HCEC 1CT (cell line): ENCODE measurements at regions not wholly inside any gene's neighbourhood (a gene's known extent, or its start where the extent isn't known, plus 50 kb on each side); places are given as distances from the start of the nearest gene placed in this dataset.

Experiments
- DNase-seq: peaks from one replicate; pipeline ENCODE4 v3.0.0-alpha.2; 2017

DNA sequence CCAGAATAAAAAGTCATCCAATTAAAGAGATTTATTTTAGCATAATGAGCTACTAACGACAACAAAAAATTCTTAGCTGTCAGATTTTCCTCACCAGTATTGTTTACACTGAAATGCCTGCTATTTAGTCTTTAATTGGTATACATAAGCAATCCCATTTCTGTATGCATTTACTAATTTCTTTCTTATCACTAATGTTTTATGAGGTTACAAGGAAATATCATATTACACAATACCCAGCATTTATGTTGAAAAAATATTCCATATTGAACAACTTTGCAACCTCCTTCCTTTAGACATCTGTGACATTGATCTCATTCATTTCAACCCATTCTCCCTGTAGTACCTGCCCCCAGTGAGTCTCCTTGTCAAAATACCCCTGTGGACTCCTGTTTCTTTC is 135.4 kb downstream of the SLITRK6 start:
- no peak for DNase-seq

DNA sequence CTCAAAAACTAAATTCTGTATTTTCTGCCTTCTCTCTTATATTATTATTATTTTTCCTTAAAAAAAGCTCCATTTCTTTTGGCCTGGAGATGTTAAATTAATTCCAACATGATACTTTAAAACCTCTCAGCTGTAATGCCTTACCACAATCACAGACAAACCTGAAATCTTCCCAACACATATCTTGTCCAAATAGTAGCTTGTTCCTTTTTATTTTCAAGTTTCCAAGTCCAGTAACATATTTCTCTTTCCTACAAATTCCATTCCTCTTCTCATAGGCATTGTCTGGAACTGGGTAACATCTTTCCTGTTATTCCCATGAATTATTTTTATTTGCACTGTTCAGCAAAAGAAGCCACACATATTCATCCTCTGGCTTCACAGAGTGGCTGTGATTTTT is 137.0 kb downstream of the SLITRK6 start:
- no peak for DNase-seq

DNA sequence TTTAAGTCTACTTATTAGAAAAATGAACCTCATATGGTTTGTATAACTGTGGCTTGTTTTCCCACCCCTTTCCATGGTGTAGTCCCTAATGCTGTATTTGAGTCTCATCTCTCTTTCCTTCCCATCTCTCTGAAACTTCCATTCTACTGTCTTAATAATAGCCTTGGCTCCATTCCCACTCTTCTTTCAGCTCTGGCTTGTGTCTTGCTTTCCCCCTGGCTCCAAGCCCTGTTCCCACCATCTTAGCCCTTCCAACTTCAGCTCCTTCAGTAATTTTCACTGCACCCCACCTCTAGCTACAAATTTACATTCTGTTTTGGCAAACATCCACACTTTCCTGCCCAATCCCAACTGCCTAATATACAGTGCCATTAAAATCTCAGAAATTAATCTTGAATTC is 137.5 kb downstream of the SLITRK6 start:
- no peak for DNase-seq

DNA sequence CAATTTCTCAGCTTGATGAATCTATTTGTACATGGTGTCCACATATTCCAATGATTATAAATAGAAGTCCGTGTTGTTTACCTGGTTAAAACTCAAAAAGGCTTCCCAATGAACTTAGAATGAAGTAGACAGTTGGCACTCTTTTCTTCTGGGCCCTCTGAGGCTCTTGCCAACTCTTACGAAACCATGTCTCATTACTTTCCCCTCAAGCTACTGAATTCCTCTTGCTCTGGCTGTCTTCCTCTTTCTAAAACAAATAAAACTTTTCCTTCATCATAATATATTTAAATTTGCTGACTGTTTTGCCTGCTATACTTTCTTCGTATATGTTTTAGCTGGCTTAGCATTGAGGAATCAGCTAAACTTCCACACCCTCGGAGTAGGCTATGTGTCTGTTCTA is 139.7 kb downstream of the SLITRK6 start:
- no peak for DNase-seq

DNA sequence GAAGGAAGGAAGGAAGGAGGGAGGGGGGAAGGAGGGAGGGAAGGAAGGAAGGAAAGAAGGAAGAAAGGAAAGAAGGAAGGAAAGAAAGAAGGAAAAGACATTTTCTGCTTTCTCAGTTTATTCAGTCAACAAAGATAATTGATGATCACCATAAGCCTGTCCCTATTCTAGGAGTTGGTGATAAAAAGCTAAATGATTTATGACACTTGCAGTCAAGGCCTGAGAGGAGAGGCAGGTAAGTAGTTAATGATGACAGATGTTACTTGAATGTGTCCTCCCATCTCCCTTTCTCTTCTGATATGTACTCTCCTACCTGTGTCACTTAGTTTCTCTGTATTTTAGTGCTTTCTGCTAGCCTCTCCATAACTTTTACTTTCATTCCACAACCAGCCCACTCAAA is 141.3 kb downstream of the SLITRK6 start:
- no peak for DNase-seq

DNA sequence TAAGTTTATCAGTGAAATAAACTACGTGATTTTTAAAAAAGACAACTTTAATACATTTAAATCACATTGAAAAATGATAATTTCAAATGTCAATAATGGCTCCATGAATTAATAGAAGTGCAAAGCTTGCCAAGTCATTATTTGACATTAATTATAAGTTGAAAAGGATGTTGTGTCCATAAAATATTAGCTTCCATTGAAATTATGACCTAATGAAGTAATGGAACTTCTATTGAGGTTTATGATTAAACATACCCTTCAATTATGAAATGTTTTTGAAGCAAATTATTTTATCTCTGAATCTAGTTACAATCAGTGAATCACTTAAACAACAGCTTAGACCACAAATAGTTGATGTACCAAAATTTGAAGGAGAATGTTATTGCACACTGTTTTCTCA is 144.2 kb downstream of the SLITRK6 start:
- no peak for DNase-seq

DNA sequence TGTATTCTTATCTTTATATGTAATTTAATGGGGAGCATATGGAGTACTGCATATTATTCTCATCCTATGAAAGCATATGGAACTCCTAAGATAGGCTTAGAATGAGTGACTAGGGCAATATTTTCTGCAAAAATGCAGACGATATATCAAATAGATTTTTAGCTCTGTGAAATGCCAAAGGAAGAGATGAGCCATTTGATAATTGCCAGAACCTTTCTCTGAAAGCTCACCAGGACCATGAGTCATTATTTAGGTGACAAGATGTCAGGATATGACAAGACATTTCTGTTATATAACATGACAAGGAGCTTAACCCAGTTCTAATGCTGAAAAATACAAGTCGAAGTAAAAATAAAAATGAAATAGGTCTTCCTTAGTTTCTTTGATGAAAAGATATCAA is 145.0 kb downstream of the SLITRK6 start:
- DNase-seq: no peak

DNA sequence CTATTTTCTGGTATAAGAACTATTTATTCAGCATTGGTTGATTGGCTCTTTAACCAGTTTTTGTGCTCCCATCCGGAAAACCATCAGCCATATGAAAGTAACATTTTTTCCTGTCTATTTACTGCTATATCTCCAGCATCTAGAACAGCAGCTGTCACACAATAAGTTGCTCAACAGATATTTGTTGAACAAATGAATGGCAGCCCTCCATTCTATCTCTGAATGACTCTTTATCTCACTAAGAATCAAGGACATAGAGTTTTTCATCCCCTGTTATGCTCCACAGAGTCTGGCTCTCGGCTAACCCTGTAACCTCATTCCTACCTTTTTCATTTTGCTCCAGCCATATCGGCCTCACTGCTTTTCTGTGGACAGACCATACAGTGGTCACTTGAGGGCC is 145.5 kb downstream of the SLITRK6 start:
- no peak for DNase-seq

DNA sequence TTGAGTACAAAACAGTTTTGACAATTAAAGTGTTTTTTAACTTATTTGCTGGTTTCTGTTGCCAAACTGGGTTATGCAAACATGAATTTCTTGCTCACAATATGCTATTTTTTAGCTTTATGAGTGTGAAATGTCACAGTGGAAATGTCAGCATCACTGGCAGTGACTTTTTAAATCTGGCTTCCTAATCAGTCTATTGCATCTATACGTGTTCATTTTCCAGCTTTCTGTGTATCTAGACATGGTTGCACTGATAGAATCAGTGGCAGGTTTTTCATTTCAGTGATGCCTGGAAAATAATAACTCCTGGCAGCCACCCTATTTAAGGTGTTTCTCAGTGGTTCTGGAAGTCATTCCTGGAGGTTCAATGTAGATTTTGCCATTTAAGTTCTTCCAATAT is 146.7 kb downstream of the SLITRK6 start:
- no peak for DNase-seq

DNA sequence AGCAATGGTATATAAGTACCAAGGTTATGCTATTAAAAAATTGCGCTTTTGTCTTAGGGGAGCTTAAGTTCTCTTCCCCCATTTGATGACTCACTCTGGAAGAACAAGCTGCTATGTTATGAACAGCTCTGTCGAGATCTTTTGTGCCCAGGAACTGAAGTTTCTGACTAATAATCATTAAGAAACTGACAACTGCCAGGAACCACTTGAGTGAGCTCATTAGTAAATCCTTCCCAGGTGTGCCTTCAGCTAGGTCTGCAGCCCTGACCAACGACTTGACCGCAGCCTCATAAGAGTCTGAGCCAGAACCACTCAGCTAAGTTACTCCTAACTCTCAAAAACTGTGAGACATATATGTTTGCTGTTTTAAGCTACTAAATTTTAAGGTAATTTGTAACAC is 147.8 kb downstream of the SLITRK6 start:
- no peak for DNase-seq

DNA sequence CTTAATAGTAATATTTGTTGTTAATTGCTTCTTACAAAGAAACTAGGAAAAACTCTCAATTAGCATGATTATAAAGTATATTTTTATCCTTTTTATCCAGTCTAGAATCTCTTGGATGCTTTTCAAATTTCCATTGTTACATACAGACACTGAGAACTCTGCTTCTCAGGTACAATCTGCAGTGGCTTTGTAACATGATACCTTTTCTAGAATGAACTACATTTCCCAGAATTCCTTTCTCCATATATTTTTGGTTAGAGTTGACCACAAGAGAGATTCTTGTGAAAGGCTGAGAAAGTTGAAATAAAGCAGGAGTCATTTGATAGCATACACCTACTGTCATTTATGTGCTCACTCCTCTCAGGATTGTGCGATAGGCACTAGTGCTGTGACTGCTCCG is 148.6 kb downstream of the SLITRK6 start:
- DNase-seq: no peak

DNA sequence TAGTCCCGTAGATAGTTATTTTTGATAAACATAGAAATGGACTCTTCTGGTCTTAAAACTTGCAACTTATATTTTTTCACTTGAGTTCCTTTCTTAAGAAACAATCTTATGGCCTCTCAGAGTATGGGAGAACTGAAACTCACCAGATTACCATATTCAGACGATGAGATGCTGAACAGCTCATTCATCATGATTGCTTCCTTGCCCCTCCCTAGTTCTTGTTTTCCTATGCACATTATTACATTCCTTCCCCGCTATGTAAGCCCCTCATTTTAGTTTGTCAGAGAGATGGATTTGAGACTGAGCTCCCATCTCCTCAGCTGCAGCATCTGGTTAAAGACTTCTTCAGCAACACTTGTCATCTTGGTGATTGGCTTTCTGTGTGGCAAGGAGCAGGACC is 158.5 kb downstream of the SLITRK6 start:
- DNase-seq: no peak

DNA sequence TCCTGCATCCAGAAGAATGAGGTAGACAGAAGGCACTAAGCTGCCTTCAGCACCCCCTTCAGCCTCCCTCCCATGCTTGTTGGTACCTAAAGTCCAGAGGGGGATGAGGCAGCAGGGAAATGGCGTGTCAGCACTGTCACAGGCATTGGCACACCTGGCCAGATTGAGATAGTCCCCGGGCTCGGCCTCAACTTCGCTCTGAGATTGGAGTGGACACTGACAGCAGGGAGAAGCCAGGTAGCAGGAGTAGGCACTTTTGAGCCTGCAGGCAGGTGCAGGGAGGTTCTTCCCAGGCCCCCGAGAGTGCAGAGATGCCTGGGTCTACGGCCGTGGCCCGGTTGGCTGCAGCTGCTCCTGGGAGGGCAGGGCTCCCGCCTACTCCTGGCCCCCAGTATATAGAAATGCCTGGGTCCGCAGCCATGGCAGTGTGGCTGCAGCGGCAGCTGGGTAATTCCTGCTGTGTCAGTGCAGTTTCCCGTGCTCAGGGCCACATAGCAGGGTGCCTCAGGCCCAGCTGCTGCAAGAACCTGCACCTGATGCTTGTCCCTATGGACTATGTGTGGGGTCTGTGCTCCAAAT is 160.3 kb downstream of the SLITRK6 start:
- DNase-seq: no peak

DNA sequence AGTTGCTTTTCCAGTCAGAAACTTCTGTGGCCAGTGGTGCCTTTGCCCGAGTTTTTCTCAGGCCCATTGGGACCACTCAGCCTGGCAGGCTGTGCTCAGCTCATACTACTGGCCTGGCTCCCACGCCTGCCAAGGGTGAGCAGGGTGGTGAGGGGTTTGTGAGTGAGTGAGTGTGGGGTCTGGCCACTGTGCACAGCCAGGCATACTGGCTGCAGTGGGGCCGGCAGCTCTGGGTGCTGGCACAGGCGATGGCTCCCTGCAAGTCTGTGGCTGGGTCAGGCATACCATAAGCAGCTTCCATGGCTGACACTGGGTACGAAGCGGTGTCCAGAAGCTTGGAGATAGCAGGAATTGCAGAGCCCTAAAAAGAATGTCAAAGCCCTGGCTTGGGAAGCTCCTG is 161.0 kb downstream of the SLITRK6 start:
- no peak for DNase-seq

DNA sequence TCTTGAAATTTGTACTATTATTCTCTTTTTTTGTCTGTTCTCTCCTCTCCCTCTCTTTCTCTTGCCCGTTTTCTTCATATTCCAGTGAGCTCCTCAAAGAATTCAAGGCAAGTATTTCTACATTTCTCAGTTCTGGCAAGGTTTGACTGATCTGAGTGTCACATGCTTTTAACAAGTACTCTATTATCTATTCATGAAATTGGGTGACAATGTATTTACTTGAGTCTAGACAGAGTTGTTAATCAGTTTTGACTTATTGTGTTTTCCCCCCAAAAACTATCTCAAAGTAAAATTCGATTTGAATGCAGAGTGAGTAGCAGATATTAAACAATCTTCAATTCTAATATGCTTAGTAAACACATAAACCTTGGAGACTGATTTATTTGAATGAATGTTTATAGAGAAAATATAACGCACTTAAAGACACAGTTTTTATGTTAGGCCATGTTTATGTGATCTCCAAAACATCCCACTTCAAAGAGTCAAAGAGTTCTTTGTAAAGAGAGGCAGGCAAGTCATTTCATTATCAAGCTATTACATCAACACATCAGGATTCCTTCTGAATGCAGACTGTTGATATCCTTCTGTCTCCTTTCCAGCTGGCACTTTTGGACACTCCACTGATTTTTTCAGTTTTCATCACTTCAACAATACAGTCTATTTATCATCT is 166.6 kb downstream of the SLITRK6 start:
- no peak for DNase-seq

DNA sequence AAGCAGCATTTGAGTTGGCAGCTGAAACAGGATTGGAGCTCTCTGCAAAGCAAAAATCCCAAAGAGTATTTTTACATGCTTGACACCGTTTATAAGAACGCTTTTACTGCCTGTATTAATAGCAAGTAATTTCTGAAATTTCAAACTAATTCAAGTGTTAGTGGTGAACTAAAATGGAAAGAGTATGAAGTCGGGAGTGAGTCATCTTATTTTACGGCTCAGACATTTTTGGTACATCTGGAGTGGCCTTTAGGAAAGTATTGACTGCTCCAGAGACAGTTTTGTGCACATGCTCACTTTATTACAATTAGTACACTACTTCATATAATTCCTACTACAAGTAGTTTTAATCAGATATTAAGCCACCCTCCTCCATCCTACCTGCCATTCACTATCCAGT is 167.4 kb downstream of the SLITRK6 start:
- peak; percentile 1 for DNase-seq

DNA sequence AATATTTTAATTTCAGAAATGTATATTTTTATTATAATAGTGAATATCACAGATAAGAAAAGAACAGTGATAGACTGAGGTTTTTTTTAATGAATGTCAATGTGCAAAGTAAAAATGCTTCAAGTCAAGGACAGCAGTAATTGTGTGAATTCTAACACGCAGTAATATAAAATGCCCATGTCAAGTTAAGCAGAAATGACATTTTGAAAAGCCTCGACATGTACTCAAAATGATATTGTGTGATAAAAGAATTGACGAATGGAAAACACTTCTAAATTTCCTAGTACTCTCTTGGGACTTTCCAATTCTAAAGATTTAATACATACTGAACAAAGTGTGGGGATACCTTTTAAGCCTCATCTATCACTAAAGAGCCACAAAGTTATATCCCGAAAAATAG is 172.6 kb downstream of the SLITRK6 start:
- no peak for DNase-seq

DNA sequence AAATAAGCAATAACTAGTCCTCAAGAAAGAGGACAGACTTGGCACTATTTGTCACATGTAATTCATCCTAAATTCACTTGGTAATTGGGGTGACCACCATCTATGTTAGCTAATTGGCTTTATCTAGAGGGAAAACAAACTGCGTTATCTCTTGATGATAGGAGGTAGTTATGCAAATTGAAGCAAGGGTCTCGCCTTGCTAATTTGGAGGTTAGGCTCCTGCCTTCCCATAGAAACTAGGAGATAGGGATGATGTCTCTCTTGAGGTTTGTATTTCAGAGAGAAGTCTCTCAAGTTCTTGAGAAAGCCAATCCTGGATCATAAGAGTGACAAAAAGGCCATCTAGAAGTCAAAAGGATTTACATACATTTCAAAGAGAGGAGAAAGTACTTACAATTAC is 179.9 kb downstream of the SLITRK6 start:
- DNase-seq: no peak

DNA sequence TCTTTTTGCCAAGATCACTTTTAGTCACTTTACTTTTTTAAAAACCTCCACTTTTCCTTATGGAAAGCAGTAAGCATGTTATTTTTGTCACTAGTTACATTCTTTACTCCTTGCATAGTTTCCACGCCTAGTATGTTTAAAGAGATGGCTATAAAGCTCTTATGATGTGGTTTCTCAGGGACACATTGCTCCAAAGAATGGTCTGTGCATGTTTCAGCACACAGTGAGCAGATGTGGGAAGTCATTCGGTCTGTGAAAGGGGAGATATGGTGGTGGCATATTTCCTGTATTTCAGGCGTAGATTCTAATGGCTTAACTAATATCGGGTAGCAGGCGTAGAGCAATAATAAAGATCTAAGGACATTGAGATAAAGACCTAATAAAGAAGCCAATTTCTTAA is 180.7 kb downstream of the SLITRK6 start:
- DNase-seq: no peak

DNA sequence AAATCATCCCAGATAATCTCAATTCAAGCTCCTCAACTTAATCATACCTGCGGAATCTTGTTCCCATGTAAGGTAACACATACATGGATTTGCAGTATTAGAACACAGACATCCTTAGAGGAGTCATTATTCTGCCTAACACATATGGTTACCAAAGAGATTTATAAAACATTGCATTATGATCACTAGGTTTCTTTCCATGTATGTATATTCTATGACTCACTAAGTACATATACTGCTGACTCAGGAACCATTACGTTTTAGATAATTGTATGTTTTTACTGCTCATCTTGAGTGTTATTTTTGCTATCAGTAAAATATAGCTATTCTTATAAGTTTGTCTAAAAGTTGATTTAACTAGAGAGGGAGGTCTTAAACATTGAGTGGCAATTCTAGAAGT is 182.9 kb downstream of the SLITRK6 start:
- no peak for DNase-seq

DNA sequence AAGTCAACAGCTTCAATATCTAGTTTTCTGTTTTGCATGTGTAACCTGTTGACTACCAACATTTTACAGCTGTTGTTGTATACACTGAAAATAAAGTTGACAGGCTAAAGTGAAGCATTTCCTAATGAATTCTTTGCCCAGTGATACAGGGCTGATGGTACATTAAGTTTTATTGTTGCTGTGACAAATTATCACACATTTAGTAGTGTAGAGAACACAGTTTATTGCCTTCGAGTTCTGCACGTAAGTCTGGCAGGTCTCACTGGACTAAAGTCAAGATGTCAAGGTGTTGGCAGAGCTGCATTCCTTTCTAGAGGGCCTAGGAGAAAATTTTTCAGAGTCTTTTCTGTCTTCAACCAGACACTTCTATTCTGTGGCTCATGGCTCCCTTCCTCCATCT is 184.2 kb downstream of the SLITRK6 start:
- DNase-seq: no peak

DNA sequence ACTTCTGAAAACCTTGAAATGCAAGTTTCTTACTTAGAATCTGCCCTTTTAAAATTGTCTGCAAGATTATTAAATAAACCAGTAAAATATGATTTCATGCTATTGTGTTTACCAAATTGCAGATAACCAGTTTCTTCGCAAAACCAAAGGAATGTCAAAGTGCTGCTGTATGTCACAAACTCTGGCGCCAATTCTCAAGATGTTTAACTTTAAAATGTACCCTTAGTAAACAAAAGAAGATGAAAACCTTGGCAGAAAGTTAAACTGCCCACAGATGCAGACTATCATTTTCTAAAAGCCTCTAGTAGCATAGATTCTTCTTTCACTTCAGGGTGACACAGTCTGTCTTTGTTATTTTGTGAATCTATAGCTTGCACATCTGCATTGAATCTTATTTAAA is 189.2 kb downstream of the SLITRK6 start:
- no peak for DNase-seq

DNA sequence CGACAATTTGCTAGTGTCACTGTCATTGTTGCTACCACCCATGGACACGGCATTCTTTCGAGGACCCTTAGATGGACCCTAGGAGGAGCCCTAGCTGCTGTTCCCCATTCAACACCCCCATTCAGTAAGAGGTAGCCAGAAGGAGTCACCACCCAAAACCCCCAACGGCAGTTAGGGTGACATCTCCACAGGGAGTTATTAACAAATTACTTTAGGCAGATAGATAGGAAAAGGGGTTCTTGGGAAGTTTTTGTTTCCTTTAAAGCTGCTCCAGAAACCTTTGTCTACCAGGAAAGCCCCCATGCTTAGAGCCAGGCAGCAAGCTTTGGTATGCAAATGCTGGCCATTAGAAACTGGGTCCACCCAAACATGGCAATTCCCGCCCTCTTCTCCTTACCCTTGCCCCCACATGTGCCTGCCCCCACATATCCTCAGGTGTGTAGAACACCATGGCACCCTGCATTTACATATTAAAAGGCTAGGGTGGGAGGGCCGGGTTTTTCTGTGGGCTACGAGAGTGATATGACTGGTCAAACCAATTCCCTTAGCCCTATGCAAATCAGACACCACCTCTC is 190.9 kb downstream of the SLITRK6 start:
- no peak for DNase-seq

DNA sequence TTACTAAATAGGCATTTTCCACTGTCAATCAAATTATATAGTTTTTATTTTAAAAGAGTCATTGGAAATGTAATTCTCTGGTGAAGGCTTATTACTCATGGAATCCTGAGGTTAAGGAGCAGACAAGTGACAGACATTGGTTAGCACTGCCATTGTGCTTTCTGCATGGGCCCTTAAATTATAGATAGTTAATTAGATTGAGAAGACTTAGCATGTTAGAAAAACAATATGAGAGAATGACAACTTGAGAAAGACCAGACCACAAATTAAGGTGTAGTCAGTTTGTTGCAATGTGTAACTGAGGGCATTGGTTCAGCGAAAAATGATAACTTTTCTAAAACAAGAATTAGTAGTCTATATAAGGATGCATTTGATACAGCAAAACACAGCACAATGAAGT is 195.5 kb downstream of the SLITRK6 start:
- DNase-seq: no peak

DNA sequence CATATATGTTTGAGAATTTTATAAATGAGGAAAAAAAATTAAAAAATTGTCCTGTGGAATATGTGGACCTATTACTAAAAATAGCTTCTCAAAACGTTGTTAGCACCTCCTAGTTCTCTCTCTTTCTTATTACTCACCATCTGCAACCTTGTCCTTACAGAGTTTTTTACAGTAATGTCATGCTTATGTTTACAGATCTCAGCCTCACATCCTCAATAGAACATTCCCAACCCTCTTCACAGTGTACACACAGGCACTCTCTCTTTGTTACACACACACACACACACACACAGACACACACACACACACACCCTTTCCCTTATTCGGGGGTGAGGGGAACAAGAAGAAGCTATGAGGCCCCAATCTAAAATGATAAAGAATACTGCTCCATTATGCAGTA is 197.7 kb downstream of the SLITRK6 start:
- no peak for DNase-seq
